HL-60/S4 treated with retinoic acid at 250 ng/mL for 4 days and 3 days (cell line): ENCODE measurements at regions not wholly inside any gene's neighbourhood (a gene's known extent, or its start where the extent isn't known, plus 50 kb on each side); places are given as distances from the start of the nearest gene placed in this dataset.

Experiments used
- in situ Hi-C: fragments of 300-500 bp; cut with MboI; formaldehyde crosslinking; loops from 2 replicates; pipeline ENCODE4 v1.7.0; 2022; ENCODE audit warnings: low sequenced_read_pairs

- in situ Hi-C loops: no loop called here
Measured at GRCh38 chr6:142558786-142559185, 257.0 kb downstream of the ADGRG6 start.

DNA sequence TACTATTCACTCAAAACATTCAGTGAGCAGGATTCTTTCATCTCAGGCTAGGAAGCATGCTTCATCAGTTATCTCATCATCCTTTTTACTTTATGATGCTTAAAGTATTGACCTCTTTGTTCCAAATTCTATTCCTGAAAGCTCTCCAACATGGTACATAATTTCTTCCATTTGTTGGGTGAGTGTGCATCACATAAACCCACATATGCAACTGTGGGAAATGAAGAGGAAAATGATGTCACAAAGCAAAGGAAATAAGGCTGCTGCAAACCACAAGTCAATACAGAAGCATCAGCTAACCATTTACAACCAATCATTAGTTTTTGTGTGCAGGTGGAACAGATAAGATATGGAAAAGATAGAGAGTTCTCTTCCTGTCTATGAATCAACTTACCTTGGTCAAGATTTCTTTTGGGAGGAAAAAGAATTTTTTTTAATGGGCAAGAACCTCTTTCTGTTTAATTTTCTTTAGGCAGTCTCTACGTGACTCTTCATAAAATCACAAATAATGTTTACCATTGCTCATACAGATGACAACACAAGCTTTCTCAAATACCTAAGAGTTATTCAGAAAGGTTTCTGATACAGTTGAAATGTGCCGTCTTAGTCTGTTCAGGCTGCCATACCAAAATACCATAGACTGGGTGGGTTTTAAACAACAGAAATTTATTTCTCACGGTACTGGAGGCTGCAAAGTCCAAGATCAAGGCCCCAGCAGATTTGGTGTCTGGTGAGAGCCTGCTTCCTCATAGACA lies 259.9 kb downstream of the ADGRG6 start:
- in situ Hi-C loops: no loop called here

DNA sequence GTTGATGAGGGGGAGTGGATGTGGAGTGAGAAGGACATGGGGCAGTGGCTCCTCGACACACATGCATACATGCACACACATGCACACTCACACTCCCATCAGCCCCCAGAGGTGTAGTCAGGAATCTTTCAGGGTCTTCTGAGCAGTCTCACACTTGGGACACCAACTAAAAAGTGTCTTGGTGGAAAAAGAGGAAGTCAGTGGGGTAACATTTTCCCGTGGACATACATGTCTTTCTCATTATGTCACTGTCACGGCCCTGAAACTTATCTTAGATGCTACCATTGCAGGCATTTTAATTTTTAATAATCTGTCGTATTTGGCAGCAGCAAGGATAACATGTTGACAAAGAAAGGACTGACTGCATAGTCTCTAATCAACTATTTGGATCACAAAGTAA lies 261.1 kb downstream of the ADGRG6 start:
- in situ Hi-C loops: no loop called here

DNA sequence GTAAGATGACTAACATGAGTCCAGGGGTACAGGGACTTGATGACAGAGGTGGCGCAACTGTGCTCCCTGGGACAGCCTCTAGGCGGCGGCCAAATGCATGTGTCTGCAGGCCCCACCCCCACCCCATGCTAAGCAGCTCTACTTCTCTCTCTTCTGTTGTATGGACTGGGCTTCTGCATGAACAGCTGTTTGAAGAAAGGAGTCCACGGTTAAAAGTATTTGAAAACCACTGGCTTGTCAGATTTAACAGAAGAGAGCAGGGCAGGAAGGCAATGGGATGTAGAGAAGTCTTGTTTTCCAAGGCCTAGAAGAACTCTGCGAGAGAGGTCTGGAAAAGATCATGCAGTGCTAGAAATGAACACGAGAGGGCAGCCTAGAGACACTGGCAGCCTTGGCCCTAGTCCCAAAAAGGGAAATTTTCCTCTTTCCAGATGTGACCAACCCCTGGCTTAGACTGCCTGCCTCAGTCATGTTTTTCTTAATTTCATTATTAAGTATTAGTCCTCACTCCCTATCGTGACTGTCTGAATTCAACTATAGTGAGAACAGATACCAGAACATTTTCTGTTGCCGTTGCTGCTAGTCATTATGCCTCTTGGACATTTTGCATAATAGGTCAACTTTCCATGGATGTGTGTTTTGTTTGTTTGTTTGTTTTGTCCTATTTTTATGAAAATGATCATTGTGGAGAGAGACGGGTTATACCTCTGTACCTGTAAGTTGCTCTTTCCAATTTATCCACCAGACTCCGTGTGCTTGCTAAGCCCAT lies 265.0 kb downstream of the ADGRG6 start:
- in situ Hi-C loops: no loop called here

DNA sequence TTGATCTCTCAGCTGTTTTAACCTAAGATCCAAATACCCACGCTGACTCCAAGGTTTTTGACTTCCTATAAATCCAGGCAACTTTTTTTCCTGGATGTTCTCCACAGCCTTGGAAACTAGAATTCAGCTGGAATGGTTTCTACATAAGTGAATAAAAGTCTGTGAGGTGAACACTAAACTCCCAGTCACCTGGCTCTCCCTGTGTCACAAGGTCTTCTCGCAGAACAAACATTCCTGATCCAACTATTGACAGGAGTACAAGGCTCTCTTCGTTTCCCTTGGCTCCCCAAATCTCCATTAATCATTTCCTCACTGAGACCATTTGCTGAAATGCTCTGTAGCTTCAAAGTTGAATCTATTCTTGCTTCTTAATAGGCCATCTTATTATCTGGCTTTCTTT lies 265.7 kb downstream of the ADGRG6 start:
- in situ Hi-C loops: no loop called here

GRCh38 chr6:142568857-142569597 lies 267.2 kb downstream of the ADGRG6 start:
- in situ Hi-C loops: no loop called here

DNA sequence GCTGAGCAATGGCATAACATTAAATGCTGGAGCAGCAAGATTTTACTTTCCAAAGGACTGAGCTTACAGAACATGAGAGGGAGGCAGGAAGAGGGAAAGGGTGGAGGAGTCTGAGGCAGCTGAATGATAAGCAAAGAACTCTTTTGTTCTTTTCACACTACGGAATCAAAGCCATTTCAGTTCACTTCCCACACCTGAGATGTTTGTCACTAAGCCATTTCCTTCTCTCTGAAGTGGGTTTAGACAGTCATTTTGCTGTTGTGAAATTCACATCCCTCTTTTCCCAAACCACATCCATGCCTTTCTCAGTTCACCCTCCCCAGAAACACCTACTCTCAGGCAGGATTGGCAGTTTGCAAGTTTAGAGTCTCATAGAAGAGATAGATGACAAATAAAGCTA lies 267.9 kb downstream of the ADGRG6 start:
- in situ Hi-C loops: no loop called here

DNA sequence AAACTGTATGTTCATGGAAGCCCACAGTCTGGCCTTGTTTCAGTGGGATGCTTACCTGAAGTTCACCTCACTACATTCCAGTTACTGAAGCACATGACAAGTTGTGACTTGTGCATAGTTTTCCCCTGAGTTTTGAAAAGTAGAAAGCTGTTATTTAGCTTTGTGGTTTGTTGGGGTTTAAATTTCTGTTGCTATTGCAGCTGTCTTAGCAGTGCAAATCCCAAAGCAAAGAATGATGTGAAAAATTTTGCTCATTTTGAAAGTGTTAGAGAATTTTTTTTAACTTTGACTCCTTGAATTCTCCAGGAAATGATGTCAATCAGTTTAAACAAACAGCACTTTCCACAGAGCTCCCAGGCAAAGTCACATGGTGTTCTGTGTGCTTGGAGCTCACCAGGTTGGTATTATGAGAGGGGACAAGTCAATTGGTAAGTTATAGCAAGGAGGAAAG lies 268.4 kb downstream of the ADGRG6 start:
- in situ Hi-C loops: no loop called here

- in situ Hi-C loops: no loop called here
Measured at GRCh38 chr6:142592876-142593275, 291.1 kb downstream of the ADGRG6 start.

- in situ Hi-C loops: no loop called here
Measured at GRCh38 chr6:142597836-142598235, 296.0 kb downstream of the ADGRG6 start.

GRCh38 chr6:142601427-142601826 lies 299.6 kb downstream of the ADGRG6 start:
- in situ Hi-C loops: no loop called here

GRCh38 chr6:142602972-142603371 lies 301.2 kb downstream of the ADGRG6 start:
- in situ Hi-C loops: no loop called here

GRCh38 chr6:142605922-142606485 lies 304.2 kb downstream of the ADGRG6 start:
- in situ Hi-C loops: no loop called here

DNA sequence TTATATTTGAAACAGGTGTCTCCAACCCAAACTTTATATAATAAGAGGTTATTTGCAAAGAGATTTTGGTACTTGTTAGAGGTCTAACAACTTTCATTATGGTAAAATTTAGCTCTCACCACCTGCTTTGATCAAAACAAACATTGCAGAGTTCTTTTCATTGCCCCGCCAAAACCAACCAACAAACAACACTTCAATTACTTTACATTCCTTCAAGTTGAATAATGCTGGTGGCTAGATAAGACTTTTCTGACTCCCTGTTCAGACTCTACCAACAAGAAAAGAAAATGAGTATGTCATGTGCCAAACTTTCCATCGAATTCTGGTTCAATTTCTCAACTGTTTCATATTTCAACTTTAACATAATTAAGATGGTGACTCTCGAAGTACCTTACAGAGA lies 311.1 kb downstream of the ADGRG6 start:
- in situ Hi-C loops: no loop called here

DNA sequence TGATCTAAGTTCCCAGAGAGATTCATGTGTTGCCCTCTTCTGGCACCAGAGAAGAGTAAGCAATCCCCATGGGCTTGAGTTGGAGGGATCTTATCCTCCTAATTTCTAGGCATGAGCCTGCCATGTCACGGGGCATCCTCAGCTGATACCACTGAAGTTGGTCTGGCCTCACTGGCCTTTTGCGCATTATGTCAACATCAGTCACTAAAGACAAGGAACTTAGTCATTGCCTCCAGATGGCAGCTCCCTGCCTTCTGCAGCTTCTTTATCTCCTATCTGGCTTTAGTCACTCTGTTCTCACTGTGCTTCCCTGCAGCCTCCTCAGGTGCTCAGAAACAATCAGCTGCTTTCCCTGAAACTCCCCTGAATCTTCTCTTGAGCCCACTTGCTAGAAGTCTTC lies 312.2 kb downstream of the ADGRG6 start:
- in situ Hi-C loops: no loop called here

DNA sequence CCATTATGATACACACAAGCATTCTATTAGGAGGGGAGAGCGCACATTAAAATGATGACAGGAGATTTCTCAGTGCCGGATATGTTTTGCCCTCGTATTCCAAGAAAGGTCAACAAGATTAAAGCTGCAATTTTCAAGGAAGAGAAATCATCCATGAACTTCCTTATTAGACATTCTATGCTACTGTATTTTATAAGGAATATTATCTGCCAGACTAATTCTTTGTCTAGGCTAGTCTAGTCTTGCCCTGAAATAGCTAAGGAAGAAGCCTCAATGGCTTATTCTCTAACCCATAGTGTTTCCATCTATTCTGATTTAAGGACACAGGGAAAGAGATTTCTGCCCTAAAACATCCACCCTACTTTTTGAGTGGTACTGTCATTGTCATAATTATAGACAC lies 315.4 kb downstream of the ADGRG6 start:
- in situ Hi-C loops: no loop called here

- in situ Hi-C loops: no loop called here
Measured at GRCh38 chr6:142621822-142622221, 320.0 kb downstream of the ADGRG6 start.

GRCh38 chr6:142624978-142625715 lies 319.8 kb downstream of the HIVEP2 start:
- in situ Hi-C loops: no loop called here

GRCh38 chr6:142627474-142627873 lies 317.5 kb downstream of the HIVEP2 start:
- in situ Hi-C loops: no loop called here

DNA sequence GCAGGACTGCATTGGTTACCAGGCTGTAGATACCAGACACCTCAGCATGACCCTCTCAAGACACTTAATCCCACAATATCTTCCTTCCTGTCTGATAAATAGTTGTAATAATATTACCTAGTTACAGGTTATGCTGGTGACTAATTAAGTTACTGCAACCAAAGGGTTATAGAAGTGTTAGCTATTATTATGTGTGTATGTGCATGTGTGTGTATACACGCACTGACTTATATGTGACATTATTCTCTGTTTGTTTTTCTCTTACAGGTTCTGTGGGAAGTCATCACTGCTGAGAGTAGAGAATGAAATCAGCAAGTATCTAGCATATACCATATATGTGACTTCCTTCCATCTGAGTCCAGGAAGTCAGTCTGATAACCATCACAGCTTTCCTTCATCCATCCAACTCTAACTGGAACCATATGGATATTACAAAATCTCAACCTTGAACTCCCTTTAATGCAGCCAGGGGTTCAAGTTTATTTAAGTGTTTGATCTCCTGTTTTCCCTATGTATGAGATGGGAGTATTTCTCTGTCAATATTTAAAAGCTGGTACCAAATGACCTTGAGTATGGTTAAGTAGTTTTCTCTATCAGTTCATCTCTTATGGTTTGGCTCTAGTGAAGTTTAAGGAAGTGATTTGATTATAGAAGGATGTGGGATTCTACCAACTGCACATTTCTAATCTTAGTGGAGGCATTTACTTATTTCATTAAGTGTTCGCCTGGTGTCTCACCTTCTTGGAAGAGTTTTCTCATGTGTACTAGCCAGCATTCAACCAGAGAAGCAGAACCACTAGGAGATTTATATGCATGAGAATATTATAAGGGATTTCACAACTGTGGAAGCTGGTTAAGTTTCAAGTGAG lies 313.2 kb downstream of the HIVEP2 start:
- in situ Hi-C loops: no loop called here
